Testis (tissue), 2 donors: ENCODE measurements at regions not wholly inside any gene's neighbourhood (a gene's known extent, or its start where the extent isn't known, plus 50 kb on each side); places are given as distances from the start of the nearest gene placed in this dataset.
"Not testable (repeated sequence)": the region's sequence is repeated elsewhere in the genome, so short reads cannot be mapped to it uniquely, and the experiment has no call there.

Experiments used
- DNase-seq: peaks from one replicate; pipeline ENCODE4 v3.0.0-alpha.2; 2019
- H3K27ac ChIP-seq, 2 donors: fragments of 200-600 bp; sonication (generic); one replicate each; pipeline ENCODE4 v1.5.1; 2019
- H3K27me3 ChIP-seq: fragments of 200-600 bp; sonication (generic); one replicate; pipeline ENCODE4 v1.5.1; 2019
- H3K36me3 ChIP-seq: fragments of 200-600 bp; sonication (generic); one replicate; pipeline ENCODE4 v1.5.1; 2017; ENCODE audit warnings: low read depth; ENCODE audit errors: missing control alignments
- H3K4me1 ChIP-seq: fragments of 200-600 bp; sonication (generic); one replicate; pipeline ENCODE4 v1.5.1; 2019
- H3K4me3 ChIP-seq, 2 donors: fragments of 200-600 bp; sonication (generic); one replicate each; pipeline ENCODE4 v1.5.1; 2017 to 2019
- H3K9me3 ChIP-seq: fragments of 200-600 bp; sonication (generic); one replicate; pipeline ENCODE4 v1.5.1; 2017
- WGBS, 2 donors: methylation state at CpG; one replicate each; pipeline ENCODE4 v1.1.5; 2018; 5-methylcytosine and 5-hydroxymethylcytosine counted together
- intact Hi-C: fragments of 100-400 bp; cut with DNase I; formaldehyde crosslinking; loops from one replicate; pipeline ENCODE4 v1.15.1; 2023; ENCODE audit warnings: low total_unique reads

DNA sequence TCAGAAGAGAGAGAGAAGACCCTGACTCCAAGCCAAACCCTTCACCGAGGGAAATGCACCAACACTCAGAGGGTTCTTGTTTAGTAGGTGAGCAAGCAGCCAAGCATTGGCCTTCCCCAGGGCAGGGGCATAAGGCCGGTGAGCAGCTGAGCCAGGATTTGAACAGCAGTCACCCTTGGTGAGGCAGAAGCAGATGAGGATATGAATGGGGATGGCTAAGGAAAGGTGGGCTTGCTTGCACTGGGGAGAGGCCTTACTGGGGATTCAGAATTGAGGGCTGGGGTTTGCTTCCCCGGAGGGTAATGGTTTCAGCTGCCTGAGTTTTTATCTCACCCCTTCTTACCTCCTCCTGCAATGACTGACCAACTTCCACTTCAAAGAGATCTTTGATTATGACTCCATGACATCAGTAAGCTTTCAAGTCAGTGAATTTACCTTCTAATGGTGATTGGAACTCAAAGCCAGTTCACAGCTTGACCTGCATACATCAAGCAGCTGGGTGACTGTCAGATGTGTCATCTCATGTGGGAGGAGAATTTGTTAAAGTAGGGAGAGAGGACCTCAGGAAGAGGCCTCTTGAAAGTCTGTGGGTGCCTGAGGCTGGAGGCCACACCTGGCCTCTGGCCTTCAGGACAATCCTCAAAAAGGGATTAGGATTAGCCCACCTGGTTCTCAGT lies 114.5 kb upstream of the PLGLB2 start:
- H3K9me3 ChIP-seq, H3K4me3 ChIP-seq, H3K27me3 ChIP-seq, intact Hi-C loops, H3K4me1 ChIP-seq, H3K36me3 ChIP-seq, H3K27ac ChIP-seq, DNase-seq: not testable (repeated sequence)
- WGBS, 2 donors, result 93 to 94% methylated on average over 2 to 3 of the region's 3 CpGs

- intact Hi-C loops, H3K36me3 ChIP-seq: not testable (repeated sequence)
- 95 to 96% methylated on average over 4 to 6 of the region's 7 CpGs for WGBS, 2 donors
Observed at GRCh38 chr2:87634106-87634505, 113.8 kb upstream of the PLGLB2 start.

GRCh38 chr2:87634971-87635650 lies 112.8 kb upstream of the PLGLB2 start:
- H3K9me3 ChIP-seq, H3K27ac ChIP-seq, H3K4me3 ChIP-seq, intact Hi-C loops, H3K4me1 ChIP-seq, H3K27me3 ChIP-seq, H3K36me3 ChIP-seq, DNase-seq: not testable (repeated sequence)
- 94 to 96% methylated on average over 7 to 8 of the region's 10 CpGs for WGBS, 2 donors

More at GRCh38 chr2:87634106-87634505, 113.8 kb upstream of the PLGLB2 start:
- H3K27ac ChIP-seq, DNase-seq, H3K4me3 ChIP-seq, H3K27me3 ChIP-seq, H3K4me1 ChIP-seq, H3K9me3 ChIP-seq: not testable (repeated sequence)

GRCh38 chr2:87636246-87636645 lies 111.6 kb upstream of the PLGLB2 start:
- H3K27ac ChIP-seq, H3K4me1 ChIP-seq, H3K9me3 ChIP-seq, DNase-seq, H3K27me3 ChIP-seq, H3K4me3 ChIP-seq, intact Hi-C loops, H3K36me3 ChIP-seq: not testable (repeated sequence)
- 94% methylated on average over 5 of the region's 7 CpGs; no CpG with 5 or more reads in 1 of the 2 donors for WGBS, 2 donors

GRCh38 chr2:87636735-87637134 lies 111.2 kb upstream of the PLGLB2 start:
- H3K4me1 ChIP-seq, H3K27ac ChIP-seq, H3K9me3 ChIP-seq, intact Hi-C loops, DNase-seq, H3K4me3 ChIP-seq, H3K36me3 ChIP-seq, H3K27me3 ChIP-seq: not testable (repeated sequence)
- WGBS, 2 donors, result 85 to 94% methylated on average over 6 of the region's 6 CpGs

DNA sequence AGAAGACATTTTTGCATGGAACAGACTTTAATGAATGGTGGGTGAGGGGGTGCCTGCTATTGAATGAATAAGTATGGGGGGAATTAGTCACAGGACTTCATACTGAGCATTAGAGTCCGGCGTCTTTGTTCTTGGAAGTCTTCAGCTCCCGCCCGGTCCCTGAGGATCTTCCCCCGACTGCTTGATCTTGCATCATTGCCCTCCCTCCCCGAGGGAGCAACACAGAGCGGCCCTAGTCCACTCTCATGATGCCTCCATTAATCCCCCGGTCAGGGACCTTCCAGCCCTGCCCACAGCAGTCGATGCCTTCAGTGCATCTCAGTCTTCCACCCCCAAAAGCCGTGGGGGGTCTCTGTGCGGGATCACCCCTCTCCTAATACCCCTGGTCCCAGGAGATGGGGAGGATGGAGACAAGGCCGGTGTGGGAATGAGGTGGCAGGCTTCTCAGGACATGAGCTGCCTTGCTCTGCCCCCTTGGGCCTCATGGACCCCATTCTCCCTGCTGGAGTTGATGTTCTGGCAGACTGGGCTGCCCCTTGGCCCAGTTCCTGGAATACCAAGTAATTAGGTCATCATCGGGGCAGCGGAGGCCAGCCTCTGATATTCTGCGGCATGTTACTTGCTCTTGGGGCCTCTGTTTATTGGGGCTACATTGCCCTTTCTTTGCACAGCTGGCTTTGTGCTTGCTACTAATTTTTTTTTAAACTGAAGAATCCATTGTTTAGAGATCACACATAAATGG lies 110.5 kb upstream of the PLGLB2 start:
- intact Hi-C loops, H3K9me3 ChIP-seq, H3K27me3 ChIP-seq, H3K27ac ChIP-seq, H3K4me1 ChIP-seq, H3K4me3 ChIP-seq, H3K36me3 ChIP-seq: not testable (repeated sequence)
- DNase-seq, result peak; percentile 27
- 82 to 87% methylated on average over 13 to 15 of the region's 15 CpGs for WGBS, 2 donors

DNA sequence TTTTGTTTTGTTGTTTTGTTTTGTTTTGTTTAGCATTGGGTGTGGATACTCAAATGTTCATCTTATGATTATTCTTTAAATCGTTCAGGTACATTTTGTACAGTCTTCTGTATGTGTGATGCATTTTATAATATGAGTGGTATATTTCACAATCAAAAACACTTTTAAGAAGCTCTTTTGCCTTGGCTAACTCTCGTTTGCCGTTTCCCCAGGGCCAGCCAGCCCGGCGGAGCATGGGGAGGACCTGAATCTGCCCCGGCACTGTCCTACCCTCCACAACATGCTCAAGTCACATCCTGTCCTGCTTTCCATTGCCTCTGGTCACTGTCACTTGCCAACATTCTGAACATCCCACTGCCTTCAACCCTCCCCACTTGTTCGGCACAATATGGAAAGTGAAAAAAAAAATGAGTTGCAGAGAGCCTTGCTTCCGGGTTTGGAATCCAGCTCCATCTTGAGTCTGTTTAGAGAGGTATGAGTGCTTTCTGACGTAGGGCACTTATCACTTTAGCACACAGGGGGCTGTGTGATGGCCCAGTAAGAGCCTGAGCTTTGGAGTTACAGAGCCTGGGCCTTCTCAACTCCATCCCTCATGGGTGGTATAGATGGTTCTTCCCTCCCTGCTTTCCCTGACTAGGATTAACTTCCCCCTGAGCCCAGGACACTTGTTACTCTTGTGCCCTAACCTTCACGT lies 109.6 kb upstream of the PLGLB2 start:
- H3K36me3 ChIP-seq, H3K4me1 ChIP-seq, H3K4me3 ChIP-seq, H3K27me3 ChIP-seq, DNase-seq, H3K9me3 ChIP-seq, H3K27ac ChIP-seq, intact Hi-C loops: not testable (repeated sequence)
- 77 to 83% methylated on average over 9 to 10 of the region's 10 CpGs for WGBS, 2 donors

GRCh38 chr2:87638872-87639271 lies 109.0 kb upstream of the PLGLB2 start:
- H3K27me3 ChIP-seq, intact Hi-C loops, H3K4me1 ChIP-seq, H3K4me3 ChIP-seq, H3K27ac ChIP-seq, H3K36me3 ChIP-seq, DNase-seq, H3K9me3 ChIP-seq: not testable (repeated sequence)
- 100% methylated on average over 1 of the region's 7 CpGs; no CpG with 5 or more reads in 1 of the 2 donors for WGBS, 2 donors

DNA sequence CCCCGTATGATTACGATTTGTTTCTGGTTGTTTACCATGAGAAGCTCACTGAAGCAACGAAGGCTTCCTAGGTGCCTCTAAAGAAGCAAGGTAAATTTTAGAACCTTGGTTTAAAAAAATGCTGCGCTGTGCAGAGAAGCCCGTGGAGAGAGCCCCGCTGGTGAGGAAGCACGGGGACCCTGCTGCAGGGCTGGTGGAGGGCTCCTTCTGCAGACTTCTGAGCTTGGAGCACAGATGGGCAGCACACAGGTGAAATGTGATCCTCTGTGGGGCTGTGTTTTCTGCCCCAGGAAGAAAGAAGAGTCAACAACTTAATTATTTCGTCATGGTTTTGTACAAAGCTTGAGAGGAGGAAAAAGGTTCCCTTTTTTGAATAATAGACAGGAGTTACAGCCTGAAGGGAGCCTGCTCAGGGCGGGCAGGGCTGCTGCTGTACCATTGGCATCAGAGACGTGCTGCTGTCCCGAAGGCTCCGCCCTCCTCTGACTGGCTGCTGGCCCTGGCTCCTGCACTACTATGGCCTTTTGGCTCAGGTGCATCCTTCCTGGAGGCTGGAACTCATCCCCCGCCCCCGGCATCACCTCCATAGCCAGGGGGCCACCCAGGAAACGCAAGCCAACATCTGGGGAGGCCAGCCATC lies 108.0 kb upstream of the PLGLB2 start:
- H3K27ac ChIP-seq, DNase-seq, H3K4me1 ChIP-seq, H3K9me3 ChIP-seq, intact Hi-C loops, H3K36me3 ChIP-seq, H3K27me3 ChIP-seq, H3K4me3 ChIP-seq: not testable (repeated sequence)
- WGBS, 2 donors, result 82 to 90% methylated on average over 2 to 12 of the region's 15 CpGs

GRCh38 chr2:87640961-87641563 lies 106.8 kb upstream of the PLGLB2 start:
- DNase-seq, intact Hi-C loops, H3K27ac ChIP-seq, H3K36me3 ChIP-seq, H3K27me3 ChIP-seq, H3K4me1 ChIP-seq, H3K4me3 ChIP-seq, H3K9me3 ChIP-seq: not testable (repeated sequence)
- 82 to 90% methylated on average over 4 of the region's 4 CpGs for WGBS, 2 donors

- H3K27me3 ChIP-seq, H3K27ac ChIP-seq, H3K4me1 ChIP-seq, H3K36me3 ChIP-seq, DNase-seq, intact Hi-C loops, H3K4me3 ChIP-seq, H3K9me3 ChIP-seq: not testable (repeated sequence)
- 95% methylated on average over 4 of the region's 4 CpGs; no CpG with 5 or more reads in 1 of the 2 donors for WGBS, 2 donors
Observed at GRCh38 chr2:87643165-87643564, 104.7 kb upstream of the PLGLB2 start.
